NCI-H2081 (cell line): ENCODE measurements at regions not wholly inside any gene's neighbourhood (a gene's known extent, or its start where the extent isn't known, plus 50 kb on each side); places are given as distances from the start of the nearest gene placed in this dataset.

ENCODE experiments used
- DNase-seq, 2 experiments: peaks; one replicate each; lab custom pipeline; 2025; lab: John Stamatoyannopoulos, UW

DNA sequence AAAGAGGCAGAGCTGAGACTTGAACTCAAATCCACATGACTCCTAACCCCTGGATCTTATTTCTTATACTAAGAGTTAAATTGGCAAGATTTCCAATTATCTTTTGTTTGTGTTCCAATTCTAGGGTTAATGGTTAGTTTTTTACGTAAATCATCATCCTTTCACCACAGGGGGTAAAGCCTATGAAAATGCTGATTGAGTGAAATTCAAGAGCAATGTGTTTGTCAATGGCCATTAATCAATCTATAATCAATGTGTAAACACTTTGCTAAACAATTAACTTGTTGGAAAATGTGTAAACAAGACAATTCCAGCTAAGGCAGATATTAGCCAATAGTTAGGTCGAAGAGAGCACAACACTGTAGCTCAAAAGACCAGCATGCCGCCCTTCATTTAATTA is 376.5 kb upstream of the ACVR2A start:
- no peak for DNase-seq

GRCh38 chr2:147467441-147467840 is 377.4 kb upstream of the ACVR2A start:
- no peak for DNase-seq

DNA sequence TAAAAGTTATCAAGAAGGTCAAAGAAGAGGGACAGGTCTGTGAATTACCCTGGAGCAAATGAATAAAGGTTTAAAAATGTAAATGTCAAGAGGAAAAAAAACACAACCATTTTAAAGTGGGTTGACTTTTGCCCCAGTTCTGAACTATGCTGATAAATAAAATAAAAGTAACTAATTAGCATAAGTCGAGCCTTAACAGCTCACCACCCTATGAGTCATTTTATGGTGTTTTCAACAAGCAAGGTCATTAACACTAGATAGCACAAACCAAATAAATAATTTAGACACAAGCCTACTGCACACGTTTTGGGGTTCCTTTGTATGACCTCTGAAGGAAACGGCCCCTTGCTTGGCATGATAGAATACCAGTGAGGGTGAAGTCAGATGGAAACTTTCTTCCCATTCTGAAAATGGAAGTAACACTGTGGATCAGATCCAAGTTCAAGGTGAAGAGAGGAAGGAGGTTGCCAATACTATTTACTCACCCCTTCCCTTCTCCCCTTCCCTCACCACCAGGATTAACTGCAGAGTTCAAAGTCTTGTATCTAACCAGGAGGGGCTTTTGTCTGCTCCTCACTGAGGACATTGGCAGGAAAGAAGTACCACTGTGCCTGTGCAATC is 380.0 kb upstream of the ACVR2A start:
- DNase-seq = no peak

- DNase-seq = no peak
Measured at GRCh38 chr2:147463881-147464520, 380.8 kb upstream of the ACVR2A start.

DNA sequence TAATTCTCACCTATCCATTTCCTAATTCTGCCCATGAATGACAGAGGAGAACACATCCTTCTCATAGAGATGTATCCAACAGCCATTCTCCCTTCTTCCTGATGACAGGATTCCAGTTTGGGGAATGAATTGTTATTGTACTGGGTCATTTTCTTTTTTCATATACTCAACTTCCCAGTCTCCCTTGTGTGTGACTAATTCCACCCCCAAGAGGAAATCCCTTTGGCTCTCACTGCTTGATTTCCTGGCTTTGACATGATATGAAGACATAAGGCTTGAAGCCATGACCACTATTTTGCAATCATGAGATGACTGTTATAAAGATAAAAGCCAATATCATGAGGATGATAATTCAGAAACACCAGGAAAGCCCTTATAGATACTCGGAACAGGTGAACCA is 384.7 kb upstream of the ACVR2A start:
- no peak for DNase-seq

GRCh38 chr2:147456779-147457178 is 388.1 kb upstream of the ACVR2A start:
- DNase-seq = peak in 1 of 2 experiments; percentile 59

DNA sequence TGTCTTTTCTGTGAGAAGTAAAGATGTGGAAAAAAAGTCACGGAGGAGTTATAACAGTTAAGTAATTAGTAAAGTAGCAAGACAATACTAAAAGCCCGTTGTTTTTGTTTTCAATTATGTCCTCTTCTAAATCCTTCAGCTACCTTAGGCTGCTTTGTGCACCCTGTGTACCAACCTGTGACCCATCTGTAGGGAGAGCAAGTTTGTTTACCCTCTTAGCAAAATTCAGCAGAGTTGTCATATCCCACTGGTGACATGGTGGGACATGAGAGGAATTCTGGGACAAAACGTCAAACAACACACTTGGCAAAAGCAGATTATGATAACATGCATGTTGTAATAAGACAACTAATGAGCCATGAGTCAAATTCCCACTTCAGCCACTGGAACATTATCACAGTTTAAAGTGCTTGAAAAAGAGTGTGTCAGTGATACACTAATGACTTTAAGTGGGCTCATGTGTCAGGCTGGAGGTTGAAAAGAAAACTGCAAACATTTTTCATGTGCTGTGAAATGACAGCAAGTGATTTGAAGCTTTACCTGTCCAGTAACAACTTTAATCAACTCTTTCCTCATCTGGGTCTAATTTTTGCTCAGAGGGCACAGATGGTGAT is 392.8 kb upstream of the ACVR2A start:
- no peak for DNase-seq

DNA sequence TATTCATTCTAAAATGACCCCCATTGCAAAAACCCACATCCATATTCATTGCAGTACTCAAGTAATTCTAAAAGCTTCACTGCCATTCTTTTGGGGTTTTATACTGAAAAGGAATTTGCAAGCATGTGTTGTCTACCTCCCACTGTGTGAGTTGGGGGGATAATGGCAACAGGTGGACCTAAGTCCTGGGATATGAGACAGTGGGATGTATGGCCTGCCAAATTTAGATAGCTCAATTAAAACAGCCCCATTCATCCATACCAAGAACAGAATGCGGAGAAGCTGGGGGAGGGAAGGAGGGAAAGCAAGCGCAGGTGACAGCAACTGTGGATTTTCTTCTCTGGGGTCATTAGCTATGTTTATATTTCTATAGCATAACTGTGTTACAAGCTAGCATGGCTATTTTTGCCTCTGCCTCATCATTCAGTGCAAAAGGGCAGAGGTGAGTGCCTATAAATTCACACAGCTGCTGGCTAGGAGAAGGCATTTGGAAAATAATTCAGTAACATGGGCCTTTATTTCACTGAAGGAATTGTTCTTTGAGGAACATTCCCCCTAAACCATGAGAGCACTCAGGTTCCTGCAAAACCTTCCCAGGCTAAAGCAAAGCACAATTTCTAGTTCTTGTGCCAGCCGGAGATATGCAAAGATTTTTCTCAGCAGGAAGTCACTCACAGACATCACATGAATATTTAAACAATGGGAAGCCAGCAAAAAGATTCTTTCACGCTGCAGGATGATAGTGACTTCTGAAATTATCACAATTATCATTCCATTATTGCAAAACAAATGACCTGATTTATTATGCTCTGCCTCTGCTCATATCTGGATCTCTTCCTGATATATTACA is 393.9 kb upstream of the ACVR2A start:
- DNase-seq = peak in 1 of 2 experiments; percentile 40

DNA sequence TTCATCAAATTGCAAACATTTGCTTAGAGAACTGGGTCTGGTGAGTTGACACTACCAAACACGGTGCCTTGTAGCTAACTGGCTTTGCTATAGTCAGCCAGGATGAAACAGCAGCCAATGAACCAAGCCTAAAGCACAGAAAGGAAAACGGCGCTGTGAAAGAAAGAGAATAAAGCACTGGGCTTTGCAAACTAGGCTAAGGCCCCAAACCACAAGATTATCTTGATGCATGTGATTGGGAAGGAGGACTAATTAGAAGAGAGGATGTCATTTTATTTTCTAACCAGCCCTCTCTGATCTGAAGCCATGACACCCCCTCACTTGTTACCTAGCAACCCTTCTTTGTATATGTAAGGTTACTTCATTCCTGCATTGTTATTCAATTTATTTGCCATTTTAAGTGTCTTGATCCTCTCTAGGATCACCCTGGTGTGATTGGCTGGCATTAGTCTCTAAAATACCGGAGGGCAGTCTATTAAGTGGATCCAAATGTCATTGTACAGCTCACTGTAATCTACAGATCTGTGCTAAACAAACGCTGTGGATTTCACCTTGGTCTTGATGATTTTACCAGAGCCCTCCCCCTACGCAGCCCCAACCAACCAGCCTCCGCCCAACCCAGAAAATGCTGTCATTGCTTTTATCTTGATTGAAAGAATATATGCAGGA is 395.4 kb upstream of the ACVR2A start:
- peak; percentile 71 to 92 for DNase-seq

- peak in 1 of 2 experiments; percentile 58 for DNase-seq
Measured at GRCh38 chr2:147442816-147443215, 402.0 kb upstream of the ACVR2A start.

- peak in 1 of 2 experiments; percentile 67 for DNase-seq
Measured at GRCh38 chr2:147441182-147441581, 403.6 kb upstream of the ACVR2A start.

- peak; percentile 24 to 70 for DNase-seq
Measured at GRCh38 chr2:147440734-147441133, 404.1 kb upstream of the ACVR2A start.

- no peak for DNase-seq
Measured at GRCh38 chr2:147439986-147440385, 404.8 kb upstream of the ACVR2A start.

DNA sequence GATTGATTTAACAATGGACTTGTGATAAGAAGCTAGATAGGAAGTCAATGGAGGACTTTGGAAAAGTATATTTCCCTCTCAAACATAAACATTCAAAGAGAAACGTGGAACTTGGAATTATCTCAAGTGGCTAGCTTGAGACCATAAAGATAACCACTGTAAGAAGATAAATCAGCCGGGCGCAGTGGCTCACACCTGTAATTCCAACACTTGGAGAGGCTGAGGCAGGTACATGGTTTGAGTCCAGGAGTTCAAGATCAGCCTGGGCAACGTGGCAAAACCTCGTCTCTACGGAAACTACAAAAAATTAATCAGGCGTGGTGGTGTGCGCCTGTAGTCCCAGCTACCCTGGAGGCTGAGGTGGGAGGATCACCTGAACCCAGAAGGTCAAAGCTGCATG is 405.9 kb upstream of the ACVR2A start:
- no peak for DNase-seq

- no peak for DNase-seq
Measured at GRCh38 chr2:147433822-147434221, 411.0 kb upstream of the ACVR2A start.

- DNase-seq = no peak
Measured at GRCh38 chr2:147430408-147430807, 414.4 kb upstream of the ACVR2A start.

DNA sequence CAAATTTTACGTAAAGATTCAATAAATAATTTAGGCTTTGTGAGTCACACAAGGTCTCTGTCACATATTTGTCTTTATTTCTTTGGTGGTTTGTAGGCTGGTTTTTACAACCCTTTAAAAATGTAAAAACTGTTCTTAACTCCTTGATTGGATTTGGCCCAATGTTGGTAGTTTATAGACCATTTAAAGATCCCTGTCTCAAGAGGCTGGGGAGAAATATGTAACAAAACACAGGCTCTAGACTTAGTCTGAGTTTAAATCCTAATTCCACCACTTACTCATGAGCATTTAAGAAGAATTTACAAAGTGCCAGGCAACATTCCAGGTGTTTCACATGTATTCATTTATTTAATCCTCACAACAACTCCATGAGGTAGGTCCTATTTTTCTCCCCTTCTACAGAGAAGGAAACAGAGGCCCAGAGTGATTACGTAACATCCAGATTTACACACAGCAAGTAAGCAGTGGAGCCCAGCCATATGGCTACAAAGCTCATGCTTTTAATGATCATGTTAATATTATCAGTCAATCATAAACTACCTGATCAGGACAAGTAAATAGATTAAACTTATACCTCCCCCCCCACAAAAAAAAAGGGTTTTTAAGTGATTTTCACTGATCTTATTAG is 416.6 kb upstream of the ACVR2A start:
- DNase-seq = no peak

DNA sequence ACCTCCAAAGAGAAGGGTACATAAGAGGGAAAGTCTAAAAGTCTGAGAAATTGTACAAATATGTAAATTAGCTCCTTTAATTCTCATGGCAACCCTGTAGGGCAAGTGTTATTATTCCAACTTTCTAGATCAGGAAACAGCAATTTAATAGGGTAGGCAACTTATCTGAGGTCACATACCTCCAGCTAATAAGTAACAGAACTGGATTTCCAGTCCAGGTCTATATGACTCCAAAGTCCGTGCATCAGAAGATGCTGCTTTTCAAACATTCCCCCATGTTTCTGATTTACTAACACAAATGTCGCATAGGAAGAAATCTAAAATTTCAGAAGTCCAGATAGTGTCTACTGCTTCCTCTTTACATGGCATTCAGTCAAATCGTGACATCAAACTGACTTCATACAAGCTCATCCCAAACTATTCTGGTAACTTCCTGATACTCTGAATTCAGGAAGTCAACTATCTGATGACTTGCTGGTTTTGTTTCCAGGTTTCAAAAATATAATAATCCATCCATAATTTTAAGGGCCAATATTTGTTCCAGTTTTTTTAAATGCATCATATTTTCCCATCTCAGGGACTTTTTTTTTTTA is 419.3 kb upstream of the ACVR2A start:
- DNase-seq = no peak

DNA sequence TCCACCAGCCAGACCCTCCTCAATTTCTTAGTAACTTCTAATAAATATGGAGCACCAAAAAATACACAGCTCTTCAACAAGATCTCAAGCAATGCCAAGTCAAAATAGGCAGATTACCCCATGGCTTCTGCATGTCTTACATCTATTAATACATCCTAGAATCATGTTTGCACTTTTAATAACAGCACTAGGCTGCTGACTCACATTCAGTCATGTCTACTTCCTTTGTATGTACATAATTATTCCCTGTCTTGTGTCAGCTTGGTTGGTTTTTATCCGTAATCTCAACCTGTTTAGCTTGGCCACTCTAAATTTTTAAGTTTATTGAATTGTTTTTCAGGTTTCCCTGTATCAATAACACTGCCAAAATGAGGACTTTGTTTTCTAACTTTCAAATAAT is 420.1 kb upstream of the ACVR2A start:
- DNase-seq = peak in 1 of 2 experiments; percentile 11

- no peak for DNase-seq
Measured at GRCh38 chr2:147420947-147421675, 423.7 kb upstream of the ACVR2A start.
